ENCODE measurements at regions not wholly inside any gene's neighbourhood (a gene's known extent, or its start where the extent isn't known, plus 50 kb on each side); places are given as distances from the start of the nearest gene placed in this dataset.

DNA sequence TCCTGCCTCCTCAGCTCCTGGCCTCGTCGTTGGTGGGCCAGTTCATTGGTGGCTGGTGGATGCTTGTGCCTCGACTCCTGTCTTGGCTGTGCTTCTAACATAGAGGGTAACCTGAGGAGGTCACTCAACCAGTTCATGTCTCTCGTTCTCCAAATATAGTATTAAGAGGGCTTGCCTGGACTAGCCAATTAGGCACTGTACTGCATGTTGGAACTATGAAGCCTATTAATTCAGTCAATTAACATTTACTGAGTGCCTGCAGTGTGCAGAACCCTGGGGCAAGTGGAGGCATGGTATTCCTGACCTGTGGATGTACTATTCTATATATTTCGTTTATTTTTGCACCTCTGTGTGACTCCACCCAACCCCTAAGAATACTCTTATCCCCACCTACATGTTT, 89.9 kb upstream of the PELI1 start:
- 90% methylated on average over 5 of the region's 5 CpGs; no CpG with 5 or more reads in 1 of the 2 experiments for WGBS, 2 experiments (ENCODE audit: extremely low coverage in 1 of 2, insufficient coverage in 1 of 2, insufficient read length in 1 of 2, insufficient replicate concordance in 2 of 2, low coverage in 1 of 2, low lambda C conversion rate in 2 of 2, missing lambda C conversion rate in 1 of 2)

More for the DNA sequence above, 89.9 kb upstream of the PELI1 start:
- Histone ChIP-seq H3K23ac (ENCODE audit: insufficient read length) (no peak overlapping the region), H2BK12ac (ENCODE audit: low read depth, low read length) (no peak overlapping the region), H2AK5ac (ENCODE audit: low read depth, low read length) (no peak overlapping the region), H4K91ac (replicated peaks; ENCODE audit: insufficient read length, low read length) (no peak overlapping the region), H4K8ac (ENCODE audit: extremely low read depth, insufficient read depth, low read length) (no peak overlapping the region), H3K4me1 (replicated peaks in 1 of 4; ENCODE audit: control insufficient read depth in 3 of 4, insufficient read depth in 4 of 4, low read length in 3 of 4) (no peaks in the 10 kb centered on the region), H3K79me1 (ENCODE audit: low read depth, low read length) (no peaks in the 10 kb centered on the region; the same call in none of the 2 replicates), H3K9ac (replicated peaks in 1 of 4; ENCODE audit: extremely low read depth in 1 of 4, low read depth in 3 of 4, low read length in 3 of 4) (no peak overlapping the region), H3K23me2 (ENCODE audit: low read depth, low read length) (no peaks in the 10 kb centered on the region), H3K56ac (replicated peaks; ENCODE audit: insufficient read length, low read depth, low read length) (no peak overlapping the region), H3K18ac (ENCODE audit: extremely low read depth, low read length) (no peak overlapping the region), H2BK20ac (ENCODE audit: low read length) (no peak overlapping the region), H2BK120ac (replicated peaks; ENCODE audit: low read depth, low read length) (no peak overlapping the region), H4K5ac (ENCODE audit: insufficient read length, low read depth, low read length) (no peak overlapping the region), H3K36me3 (ENCODE audit: control insufficient read depth in 2 of 4, insufficient read depth in 4 of 4, low read length in 3 of 4) (no peaks in the 10 kb centered on the region), H3K79me2 (ENCODE audit: control insufficient read depth in 1 of 2, insufficient read depth in 2 of 2, low read length in 2 of 2) (no peaks in the 10 kb centered on the region), H3K27ac (ENCODE audit: low read depth, low read length) (no peak overlapping the region), H3K4me2 (ENCODE audit: insufficient read depth in 1 of 2, low read depth in 2 of 2, low read length in 2 of 2) (no peak overlapping the region), H2AFZ (ENCODE audit: low read length) (no peak overlapping the region), H2BK5ac (ENCODE audit: low read depth, low read length) (no peak overlapping the region), H3K4me3 (ENCODE audit: extremely low read depth in 1 of 4, insufficient read depth in 2 of 4, low read depth in 3 of 4, low read length in 4 of 4) (no peak overlapping the region), H3K14ac (ENCODE audit: insufficient read length) (no peak overlapping the region), H3K4ac (replicated peaks; ENCODE audit: insufficient read length, low read depth, low read length) (no peak overlapping the region), H4K20me1 (replicated peaks in 1 of 2; ENCODE audit: control insufficient read depth in 1 of 2, insufficient read depth in 2 of 2, low read length in 2 of 2) (no peaks in the 10 kb centered on the region), H3K9me3 (ENCODE audit: insufficient read depth in 2 of 2, low read depth in 1 of 2, low read length in 1 of 2) (no peaks in the 10 kb centered on the region), H3K27me3 (replicated peaks in 1 of 4; ENCODE audit: control insufficient read depth in 3 of 4, extremely low read depth in 1 of 4, insufficient read depth in 3 of 4, low read length in 3 of 4) (no peaks in the 10 kb centered on the region), H2BK15ac (ENCODE audit: low read length) (no peak overlapping the region)
- peak in 1 of 2 experiments; percentile 32 for DNase-seq (ENCODE audit: low read depth in 1 of 2, low spot score in 2 of 2)
- CTCF ChIA-PET (ENCODE audit: partially characterized antibody), result interaction anchor here (1.4 to 1.5 kb wide), 2 partner anchors 17 to 29 kb away, joined by 3 to 6 read pairs; no protein-coding TSS in a partner anchor
- no peak for FAIRE-seq
- TF ChIP-seq RBBP5 (IDR thresholded peaks at IDR 0.05; ENCODE audit: borderline replicate concordance, low read depth, low read length) (no peak), NANOG (IDR thresholded peaks at IDR 0.05; ENCODE audit: insufficient read depth, low read depth, low read length, poor library complexity, severe bottlenecking) (no peak), BCL11A (IDR thresholded peaks at IDR 0.05; ENCODE audit: low read depth in 2 of 2, low read length in 2 of 2) (no peak)
- POLR2A ChIA-PET (ENCODE audit: partially characterized antibody), result interaction anchor here (0.9 to 2.1 kb wide), 6 partner anchors 9 to 42 kb away, joined by 3 to 14 read pairs (median 4); no protein-coding TSS in a partner anchor

Data from H1 (cell line).